SK-N-SH treated with all-trans-retinoic acid at 6 μM for 48 hours (cell line): ENCODE measurements at regions not wholly inside any gene's neighbourhood (a gene's known extent, or its start where the extent isn't known, plus 50 kb on each side); places are given as distances from the start of the nearest gene placed in this dataset.
A peak's percentile ranks its signal among the peaks of the same experiment; 100 is the strongest.

Experiments used
- ATAC-seq: fragments of 200-7000 bp; cut with Tn5 transposase; 3 replicates; pipeline ENCODE4 v1.9.1; 2020; ENCODE audit warnings: mild to moderate bottlenecking, moderate library complexity
- ARNTL ChIP-seq: fragments of 450-650 bp; formaldehyde crosslinking; IDR thresholded peaks from 2 replicates; pipeline ENCODE4 v1.5.0; 2020; ENCODE audit warnings: low read depth, mild to moderate bottlenecking, moderate library complexity, borderline replicate concordance
- BACH2 ChIP-seq: fragments of 250-450 bp; sonication (Bioruptor Pico); IDR thresholded peaks from 2 replicates; pipeline ENCODE4 v1.9.0; 2021; ENCODE audit warnings: mild to moderate bottlenecking, borderline replicate concordance
- CSDC2 ChIP-seq: fragments of 250-450 bp; sonication (Bioruptor Pico); IDR thresholded peaks from 2 replicates; pipeline ENCODE4 v1.5.0; 2020; ENCODE audit warnings: mild to moderate bottlenecking, moderate library complexity
- CSRNP3 ChIP-seq: fragments of 250-450 bp; sonication (Bioruptor Pico); IDR thresholded peaks from 2 replicates; pipeline ENCODE4 v1.5.1; 2021; ENCODE audit warnings: mild to moderate bottlenecking, moderate library complexity
- ISL1 ChIP-seq: fragments of 250-450 bp; sonication (Bioruptor Pico); IDR thresholded peaks from 2 replicates; pipeline ENCODE4 v2.1.2; 2022; ENCODE audit warnings: mild to moderate bottlenecking, moderate library complexity
- POU6F1 ChIP-seq: fragments of 250-450 bp; sonication (Bioruptor Pico); IDR thresholded peaks from 2 replicates; pipeline ENCODE4 v1.8.0; 2021; ENCODE audit warnings: low read depth, mild to moderate bottlenecking, moderate library complexity, borderline replicate concordance
- RARB ChIP-seq: fragments of 250-450 bp; sonication (Bioruptor Pico); IDR thresholded peaks from 2 replicates; pipeline ENCODE4 v1.8.0; 2021; ENCODE audit warnings: mild to moderate bottlenecking, moderate library complexity
- SNAI2 ChIP-seq: fragments of 250-450 bp; sonication (Bioruptor Pico); IDR thresholded peaks from 2 replicates; pipeline ENCODE4 v1.5.0; 2020; ENCODE audit warnings: mild to moderate bottlenecking, moderate library complexity
- TCF4 ChIP-seq: fragments of 250-450 bp; sonication (Bioruptor Pico); IDR thresholded peaks from 2 replicates; pipeline ENCODE4 v1.8.0; 2021; ENCODE audit warnings: mild to moderate bottlenecking, moderate library complexity, borderline replicate concordance
- TOX ChIP-seq: fragments of 250-450 bp; sonication (Bioruptor Pico); IDR thresholded peaks from 2 replicates; pipeline ENCODE4 v1.8.0; 2021; ENCODE audit warnings: mild to moderate bottlenecking, moderate library complexity, borderline replicate concordance
- TSHZ2 ChIP-seq: fragments of 250-450 bp; sonication (Bioruptor Pico); IDR thresholded peaks from 2 replicates; pipeline ENCODE4 v1.5.0; 2020; ENCODE audit warnings: mild to moderate bottlenecking, moderate library complexity
- ZC3H10 ChIP-seq: fragments of 250-450 bp; sonication (Bioruptor Pico); IDR thresholded peaks from 2 replicates; pipeline ENCODE4 v1.5.1; 2021; ENCODE audit warnings: mild to moderate bottlenecking, moderate library complexity
- ZFP3 ChIP-seq: fragments of 250-450 bp; sonication (Bioruptor Pico); IDR thresholded peaks from 2 replicates; pipeline ENCODE4 v1.5.0; 2020; ENCODE audit warnings: mild to moderate bottlenecking, moderate library complexity
- ZFP30 ChIP-seq: fragments of 450-650 bp; formaldehyde crosslinking; IDR thresholded peaks from 2 replicates; pipeline ENCODE4 v1.5.0; 2022; ENCODE audit warnings: mild to moderate bottlenecking, moderate library complexity
- ZNF565 ChIP-seq: fragments of 450-650 bp; formaldehyde crosslinking; conservative IDR thresholded peaks from 2 replicates; pipeline ENCODE4 v1.5.0; 2020; ENCODE audit warnings: low read depth, mild to moderate bottlenecking, moderate library complexity
- ZNF70 ChIP-seq: fragments of 450-650 bp; formaldehyde crosslinking; IDR thresholded peaks from 2 replicates; pipeline ENCODE4 v1.5.0; 2020; ENCODE audit warnings: mild to moderate bottlenecking, moderate library complexity
- ZNF8 ChIP-seq: fragments of 450-650 bp; formaldehyde crosslinking; IDR thresholded peaks from 2 replicates; pipeline ENCODE4 v1.5.0; 2020; ENCODE audit warnings: mild to moderate bottlenecking, moderate library complexity

GRCh38 chr11:106581399-106581798, 436.9 kb downstream of the GUCY1A2 start (continued):
- TF ChIP-seq TSHZ2 (CRISPR knock-in tag) (no peak), ISL1 (no peak)

- TF ChIP-seq ZFP30 (CRISPR knock-in tag) (no peak), TOX (CRISPR knock-in tag) (no peak), ZNF565 (CRISPR knock-in tag) (no peak), ARNTL (CRISPR knock-in tag) (no peak), RARB (no peak), ZFP3 (CRISPR knock-in tag) (no peak), ISL1 (no peak)
- ATAC-seq = no peak
Measured at GRCh38 chr11:106585061-106585460, 433.2 kb downstream of the GUCY1A2 start.

- no peak for ATAC-seq
- TF ChIP-seq ZNF8 (CRISPR knock-in tag) (no peak), TOX (CRISPR knock-in tag) (no peak), ZC3H10 (no peak), ARNTL (CRISPR knock-in tag) (no peak)
Measured at GRCh38 chr11:106594751-106595351, 423.4 kb downstream of the GUCY1A2 start.

GRCh38 chr11:106601684-106602297, 416.5 kb downstream of the GUCY1A2 start:
- TF ChIP-seq CSRNP3 (CRISPR knock-in tag) = no peak
- no peak for TF ChIP-seq ZNF70 (CRISPR knock-in tag)
- TF ChIP-seq ZFP30 (CRISPR knock-in tag) = no peak
- TF ChIP-seq ZNF8 (CRISPR knock-in tag) = no peak
- TF ChIP-seq SNAI2 (CRISPR knock-in tag) = no peak
- TF ChIP-seq ZC3H10 = no peak
- ATAC-seq = peak; percentile 64

- TF ChIP-seq CSDC2 (CRISPR knock-in tag) = no peak
- TF ChIP-seq TCF4 (CRISPR knock-in tag) = no peak
- no peak for TF ChIP-seq ZNF8 (CRISPR knock-in tag)
- TF ChIP-seq ZNF70 (CRISPR knock-in tag) = no peak
- TF ChIP-seq ZFP30 (CRISPR knock-in tag) = no peak
- no peak for TF ChIP-seq POU6F1 (CRISPR knock-in tag)
- no peak for TF ChIP-seq CSRNP3 (CRISPR knock-in tag)
- no peak for TF ChIP-seq BACH2
Measured at GRCh38 chr11:106608677-106609076, 409.6 kb downstream of the GUCY1A2 start.

More at GRCh38 chr11:106608677-106609076, 409.6 kb downstream of the GUCY1A2 start:
- ATAC-seq = no peak
